ENCODE measurements at regions not wholly inside any gene's neighbourhood (a gene's known extent, or its start where the extent isn't known, plus 50 kb on each side); places are given as distances from the start of the nearest gene placed in this dataset.

DNA sequence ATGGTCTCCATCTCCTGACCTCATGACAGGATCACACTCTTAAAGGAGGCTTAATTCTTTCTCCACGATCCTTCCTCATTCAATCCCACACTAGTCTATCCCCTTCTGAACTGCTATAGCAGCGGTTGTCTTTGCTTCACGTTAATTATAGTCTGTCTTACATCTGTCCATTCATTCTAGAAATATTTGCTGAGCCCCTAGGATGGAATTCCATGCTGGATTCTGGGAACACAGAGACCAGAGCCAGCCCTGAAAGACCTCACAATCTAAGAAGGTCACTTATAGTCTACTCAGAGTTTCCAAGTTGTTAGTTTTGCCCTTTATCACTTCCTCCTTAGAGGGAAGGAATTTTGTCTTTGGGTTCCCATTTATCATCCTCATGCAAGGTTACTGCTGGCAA lies 193.5 kb downstream of the GAS1 start:
- Histone ChIP-seq H3K9me3 (ENCODE audit: control extremely low read depth in 1 of 3, control insufficient read depth in 2 of 3, insufficient read depth in 1 of 3, low read length in 2 of 3) (no peaks in the 10 kb centered on the region), H3K9ac (ENCODE audit: low read length) (no peak overlapping the region), H4K20me1 (ENCODE audit: control insufficient read depth, insufficient read depth, low read length, poor library complexity, severe bottlenecking) (no peaks in the 10 kb centered on the region), H3K79me2 (ENCODE audit: control insufficient read depth, insufficient read depth, low read length) (no peaks in the 10 kb centered on the region), H2AFZ (ENCODE audit: insufficient read depth, low read depth, low read length, poor library complexity, severe bottlenecking) (no peak overlapping the region), H3K27ac (ENCODE audit: low read length in 2 of 2) (no peak overlapping the region), H3K4me1 (ENCODE audit: control insufficient read depth in 2 of 2, insufficient read depth in 2 of 2, low read length in 2 of 2) (no peaks in the 10 kb centered on the region), H3K4me2 (replicated peaks; ENCODE audit: low read depth, low read length, poor library complexity, severe bottlenecking) (no peak overlapping the region), H3K4me3 (ENCODE audit: control extremely low read depth in 1 of 5, extremely low read depth in 1 of 5, insufficient read depth in 1 of 5, low read depth in 2 of 5, low read length in 4 of 5) (no peak overlapping the region), H3K36me3 (replicated peaks in 1 of 2; ENCODE audit: control extremely low read depth in 1 of 2, control insufficient read depth in 1 of 2, extremely low read depth in 1 of 2, insufficient read depth in 2 of 2, low read length in 1 of 2) (no peaks in the 10 kb centered on the region), H3K27me3 (replicated peaks in 1 of 4; ENCODE audit: control extremely low read depth in 1 of 4, control insufficient read depth in 3 of 4, insufficient read depth in 4 of 4, low read length in 3 of 4) (no peaks in the 10 kb centered on the region)
- Mint-ChIP-seq H3K4me1 (no peaks in the 10 kb centered on the region), H3K9me3 (ENCODE audit: insufficient read depth) (no peaks in the 10 kb centered on the region), H3K4me3 (no peak overlapping the region), H3K27ac (no peak overlapping the region), H3K27me3 (no peaks in the 10 kb centered on the region)
- intact Hi-C loops (cut with micrococcal nuclease), result no loop called here
- no peak for ATAC-seq (ENCODE audit: low read depth)
- TF ChIP-seq, protein P1, sequence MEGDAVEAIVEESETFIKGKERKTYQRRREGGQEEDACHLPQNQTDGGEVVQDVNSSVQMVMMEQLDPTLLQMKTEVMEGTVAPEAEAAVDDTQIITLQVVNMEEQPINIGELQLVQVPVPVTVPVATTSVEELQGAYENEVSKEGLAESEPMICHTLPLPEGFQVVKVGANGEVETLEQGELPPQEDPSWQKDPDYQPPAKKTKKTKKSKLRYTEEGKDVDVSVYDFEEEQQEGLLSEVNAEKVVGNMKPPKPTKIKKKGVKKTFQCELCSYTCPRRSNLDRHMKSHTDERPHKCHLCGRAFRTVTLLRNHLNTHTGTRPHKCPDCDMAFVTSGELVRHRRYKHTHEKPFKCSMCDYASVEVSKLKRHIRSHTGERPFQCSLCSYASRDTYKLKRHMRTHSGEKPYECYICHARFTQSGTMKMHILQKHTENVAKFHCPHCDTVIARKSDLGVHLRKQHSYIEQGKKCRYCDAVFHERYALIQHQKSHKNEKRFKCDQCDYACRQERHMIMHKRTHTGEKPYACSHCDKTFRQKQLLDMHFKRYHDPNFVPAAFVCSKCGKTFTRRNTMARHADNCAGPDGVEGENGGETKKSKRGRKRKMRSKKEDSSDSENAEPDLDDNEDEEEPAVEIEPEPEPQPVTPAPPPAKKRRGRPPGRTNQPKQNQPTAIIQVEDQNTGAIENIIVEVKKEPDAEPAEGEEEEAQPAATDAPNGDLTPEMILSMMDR (IDR thresholded peaks at IDR 0.05), result no peak
- TF ChIP-seq EZH2 (IDR thresholded peaks at IDR 0.05; ENCODE audit: borderline replicate concordance, insufficient read depth, low read depth, low read length, poor library complexity, severe bottlenecking), result no peak
- ChIA-PET CTCF (no interaction called here), POLR2A (no interaction called here)
- WGBS (ENCODE audit: insufficient coverage), result 95% methylated on average over 3 of the region's 3 CpGs
- no peak for DNase-seq

DNA sequence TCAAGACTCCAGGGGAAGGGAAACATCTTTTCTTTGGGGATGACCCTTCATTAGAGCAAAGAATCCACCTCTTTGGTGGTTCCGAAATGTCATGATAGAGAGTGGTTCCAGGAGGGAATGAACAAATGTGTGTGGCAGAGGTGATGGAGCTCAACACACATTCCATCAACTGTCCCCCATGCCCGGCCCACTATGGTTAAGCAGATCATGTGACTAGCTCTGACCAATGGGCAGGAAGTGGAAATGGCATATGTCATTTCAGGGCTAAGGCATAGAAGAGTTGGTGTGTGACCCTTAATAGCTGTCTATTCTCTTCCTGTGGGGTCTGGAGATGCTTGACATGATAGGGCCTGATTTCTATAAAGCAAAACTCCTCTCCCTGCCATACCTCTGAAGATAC lies 194.6 kb downstream of the GAS1 start:
- Histone ChIP-seq H3K4me3 (ENCODE audit: control extremely low read depth in 1 of 5, extremely low read depth in 1 of 5, insufficient read depth in 1 of 5, low read depth in 2 of 5, low read length in 4 of 5) (no peak overlapping the region), H3K27ac (ENCODE audit: low read length in 2 of 2) (no peak overlapping the region), H3K4me2 (replicated peaks; ENCODE audit: low read depth, low read length, poor library complexity, severe bottlenecking) (no peak overlapping the region), H3K4me1 (ENCODE audit: control insufficient read depth in 2 of 2, insufficient read depth in 2 of 2, low read length in 2 of 2) (no peaks in the 10 kb centered on the region), H3K9me3 (ENCODE audit: control extremely low read depth in 1 of 3, control insufficient read depth in 2 of 3, insufficient read depth in 1 of 3, low read length in 2 of 3) (no peaks in the 10 kb centered on the region), H4K20me1 (ENCODE audit: control insufficient read depth, insufficient read depth, low read length, poor library complexity, severe bottlenecking) (no peaks in the 10 kb centered on the region), H3K27me3 (replicated peaks in 1 of 4; ENCODE audit: control extremely low read depth in 1 of 4, control insufficient read depth in 3 of 4, insufficient read depth in 4 of 4, low read length in 3 of 4) (no peaks in the 10 kb centered on the region), H3K79me2 (ENCODE audit: control insufficient read depth, insufficient read depth, low read length) (no peaks in the 10 kb centered on the region), H3K36me3 (replicated peaks in 1 of 2; ENCODE audit: control extremely low read depth in 1 of 2, control insufficient read depth in 1 of 2, extremely low read depth in 1 of 2, insufficient read depth in 2 of 2, low read length in 1 of 2) (no peaks in the 10 kb centered on the region), H2AFZ (ENCODE audit: insufficient read depth, low read depth, low read length, poor library complexity, severe bottlenecking) (no peak overlapping the region), H3K9ac (ENCODE audit: low read length) (no peak overlapping the region)
- DNase-seq, result no peak
- CTCF ChIA-PET, result no interaction called here
- no peaks in the 10 kb centered on the region for H3K4me1 Mint-ChIP-seq
- intact Hi-C loops (cut with micrococcal nuclease), result no loop called here
- no peak overlapping the region for H3K27ac Mint-ChIP-seq
- TF ChIP-seq, protein P1 (IDR thresholded peaks at IDR 0.05), result no peak
- no peak for TF ChIP-seq EZH2 (IDR thresholded peaks at IDR 0.05; ENCODE audit: borderline replicate concordance, insufficient read depth, low read depth, low read length, poor library complexity, severe bottlenecking)
- WGBS (ENCODE audit: insufficient coverage), result no CpG with 5 or more reads among the region's 2 CpGs
- POLR2A ChIA-PET, result no interaction called here
- H3K9me3 Mint-ChIP-seq (ENCODE audit: insufficient read depth), result no peaks in the 10 kb centered on the region
- no peaks in the 10 kb centered on the region for H3K27me3 Mint-ChIP-seq
- H3K4me3 Mint-ChIP-seq, result no peak overlapping the region
- no peak for ATAC-seq (ENCODE audit: low read depth)
